Upper lobe of left lung (tissue), 6 donors: ENCODE measurements at regions not wholly inside any gene's neighbourhood (a gene's known extent, or its start where the extent isn't known, plus 50 kb on each side); places are given as distances from the start of the nearest gene placed in this dataset.
"Not testable (repeated sequence)": the region's sequence is repeated elsewhere in the genome, so short reads cannot be mapped to it uniquely, and the experiment has no call there.

Source experiments
- ATAC-seq, 2 donors: fragments of 200-7000 bp; cut with Tn5 transposase; one replicate each; pipeline ENCODE4 v1.9.1; 2022; ENCODE audit warnings: mild to moderate bottlenecking in 2 of 2, moderate library complexity in 2 of 2; ENCODE audit not compliant: low FRiP score in 2 of 2
- DNase-seq, 2 donors: peaks; one replicate each; pipeline ENCODE4 v3.0.0-alpha.2; 2019 to 2020
- H3K27ac ChIP-seq, 4 donors: fragments of 200-600 bp; sonication (generic); one replicate each; pipeline ENCODE4 v1.5.1; 2016 to 2019
- H3K27me3 ChIP-seq, 4 donors: fragments of 200-600 bp; sonication (generic); one replicate each; pipeline ENCODE4 v1.5.1; 2017 to 2019
- H3K36me3 ChIP-seq, 4 donors: fragments of 200-600 bp; sonication (generic); one replicate each; pipeline ENCODE4 v1.5.1; 2016 to 2019
- H3K4me1 ChIP-seq, 4 donors: fragments of 200-600 bp; sonication (generic); one replicate each; pipeline ENCODE4 v1.5.1; 2018 to 2019
- H3K4me3 ChIP-seq, 4 donors: fragments of 200-600 bp; sonication (generic); one replicate each; pipeline ENCODE4 v1.5.1; 2017 to 2019; ENCODE audit warnings: mild to moderate bottlenecking in 2 of 4, moderate library complexity in 1 of 4
- H3K9me3 ChIP-seq, 4 donors: fragments of 200-600 bp; sonication (generic); one replicate each; pipeline ENCODE4 v1.5.1; 2018 to 2019
- CTCF ChIP-seq, 6 experiments: fragments of 450-650 bp in 4 of 6; fragments of 200-600 bp in 2 of 6; sonication (generic) in 2 of 6; IDR thresholded peaks; one replicate each; pipeline ENCODE4 v1.5.1; 2016 to 2019; ENCODE audit warnings: antibody characterized with exemption in 6 of 6
- EP300 ChIP-seq, 4 donors: sonication (generic); formaldehyde crosslinking; IDR thresholded peaks; one replicate each; pipeline ENCODE4 v1.5.1; 2017; ENCODE audit warnings: antibody characterized with exemption in 4 of 4, control low read depth in 2 of 4
- POLR2A ChIP-seq, 4 donors: fragments of 450-650 bp; IDR thresholded peaks; one replicate each; pipeline ENCODE4 v1.5.1; 2016 to 2017; ENCODE audit warnings: antibody characterized with exemption in 4 of 4, mild to moderate bottlenecking in 2 of 4
- POLR2AphosphoS5 ChIP-seq, 2 donors: sonication (generic); formaldehyde crosslinking; IDR thresholded peaks; one replicate each; pipeline ENCODE4 v1.5.1; 2017; ENCODE audit warnings: antibody characterized with exemption in 2 of 2
- WGBS, 2 donors: methylation state at CpG; one replicate each; pipeline ENCODE4 v1.1.5; 2017 to 2018; 5-methylcytosine and 5-hydroxymethylcytosine counted together
- donor health status: DM: no; HTN: no; CAD: no; lungs with moderate emphysema.
- donor health status: DM: no; HTN: yes; CAD: no; lungs with severe emphysema.

- no peaks in the 10 kb centered on the region for H3K27me3 ChIP-seq
- no peak for TF ChIP-seq POLR2A (IDR thresholded peaks at IDR 0.05)
- TF ChIP-seq POLR2AphosphoS5 (IDR thresholded peaks at IDR 0.05), result no peak
- no peak for TF ChIP-seq EP300 (IDR thresholded peaks at IDR 0.05)
- TF ChIP-seq CTCF (IDR thresholded peaks at IDR 0.05), result no peak
- H3K4me1 ChIP-seq, result peaks cover 0 to 17% (median 6%) of the 10 kb centered on the region in 4 donors
- no peak overlapping the region for H3K4me3 ChIP-seq
- H3K27ac ChIP-seq, result no peak overlapping the region
- H3K36me3 ChIP-seq, result no peaks in the 10 kb centered on the region
- ATAC-seq, result no peak
- no peak for DNase-seq
- WGBS, 2 donors, result 77 to 84% methylated on average over 6 of the region's 6 CpGs
- peaks cover 0 to 7% (median 1%) of the 10 kb centered on the region in 4 donors for H3K9me3 ChIP-seq
Observed at GRCh38 chr3:11713171-11713570, 69.5 kb upstream of the VGLL4 start.

- TF ChIP-seq EP300 (IDR thresholded peaks at IDR 0.05) (no peak), POLR2A (IDR thresholded peaks at IDR 0.05) (no peak), POLR2AphosphoS5 (IDR thresholded peaks at IDR 0.05) (no peak), CTCF (IDR thresholded peaks at IDR 0.05) (no peak)
Observed at GRCh38 chr3:11712646-11713045, 68.9 kb upstream of the VGLL4 start.

GRCh38 chr3:11711876-11712275 is 68.2 kb upstream of the VGLL4 start:
- TF ChIP-seq POLR2A (IDR thresholded peaks at IDR 0.05), result no peak
- no peak for TF ChIP-seq EP300 (IDR thresholded peaks at IDR 0.05)
- TF ChIP-seq POLR2AphosphoS5 (IDR thresholded peaks at IDR 0.05), result no peak
- no peak for TF ChIP-seq CTCF (IDR thresholded peaks at IDR 0.05)
- no peak for ATAC-seq
- Histone ChIP-seq H3K4me3 (no peak overlapping the region), H3K4me1 (peaks cover 0 to 5% (median 2%) of the 10 kb centered on the region in 4 donors), H3K36me3 (no peaks in the 10 kb centered on the region), H3K27ac (peak overlapping the region in 1 of 4 donors; percentile 11), H3K9me3 (peaks cover 0 to 7% (median 1%) of the 10 kb centered on the region in 4 donors), H3K27me3 (no peaks in the 10 kb centered on the region)
- DNase-seq, result no peak
- WGBS, 2 donors, result 65 to 66% methylated on average over 5 of the region's 5 CpGs

More at GRCh38 chr3:11712646-11713045, 68.9 kb upstream of the VGLL4 start:
- peaks cover 0 to 12% (median 3%) of the 10 kb centered on the region in 4 donors for H3K4me1 ChIP-seq
- no peak for ATAC-seq
- H3K27ac ChIP-seq, result no peak overlapping the region
- H3K9me3 ChIP-seq, result peaks cover 0 to 7% (median 1%) of the 10 kb centered on the region in 4 donors
- no peak for DNase-seq
- H3K27me3 ChIP-seq, result no peaks in the 10 kb centered on the region
- no peak overlapping the region for H3K4me3 ChIP-seq
- WGBS, 2 donors, result 93 to 94% methylated on average over 7 of the region's 7 CpGs
- no peaks in the 10 kb centered on the region for H3K36me3 ChIP-seq

GRCh38 chr3:11709782-11710181 is 66.1 kb upstream of the VGLL4 start:
- TF ChIP-seq CTCF (IDR thresholded peaks at IDR 0.05) (no peak), EP300 (IDR thresholded peaks at IDR 0.05) (no peak), POLR2AphosphoS5 (IDR thresholded peaks at IDR 0.05) (no peak), POLR2A (IDR thresholded peaks at IDR 0.05) (no peak)
- ATAC-seq (no peak), DNase-seq (no peak)
- Histone ChIP-seq H3K36me3 (no peaks in the 10 kb centered on the region), H3K4me1 (no peaks in the 10 kb centered on the region), H3K27me3 (no peaks in the 10 kb centered on the region), H3K9me3 (peaks cover 0 to 7% (median 1%) of the 10 kb centered on the region in 4 donors), H3K27ac (no peak overlapping the region), H3K4me3 (no peak overlapping the region)
- WGBS, 2 donors, result 98 to 100% methylated on average over 3 of the region's 3 CpGs

GRCh38 chr3:11707084-11707483 is 63.4 kb upstream of the VGLL4 start:
- H3K4me3 ChIP-seq, H3K4me1 ChIP-seq, H3K27ac ChIP-seq, H3K9me3 ChIP-seq, DNase-seq, H3K27me3 ChIP-seq, ATAC-seq, H3K36me3 ChIP-seq: not testable (repeated sequence)
- 85 to 91% methylated on average over 2 of the region's 2 CpGs for WGBS, 2 donors
